HG03103 (cell line): ENCODE measurements at regions not wholly inside any gene's neighbourhood (a gene's known extent, or its start where the extent isn't known, plus 50 kb on each side); places are given as distances from the start of the nearest gene placed in this dataset.

Experiments
- ATAC-seq: cut with Tn5 transposase; IDR thresholded peaks from one replicate; pipeline ENCODE4 v1.9.1; 2021; ENCODE audit warnings: low read depth; ENCODE audit not compliant: unreplicated experiment

- no peak for ATAC-seq
These were observed 182.1 kb upstream of the NAV2 start for GRCh38 chr11:19530505-19530904.

- no peak for ATAC-seq
These were observed 186.5 kb upstream of the NAV2 start for GRCh38 chr11:19526119-19526518.

DNA sequence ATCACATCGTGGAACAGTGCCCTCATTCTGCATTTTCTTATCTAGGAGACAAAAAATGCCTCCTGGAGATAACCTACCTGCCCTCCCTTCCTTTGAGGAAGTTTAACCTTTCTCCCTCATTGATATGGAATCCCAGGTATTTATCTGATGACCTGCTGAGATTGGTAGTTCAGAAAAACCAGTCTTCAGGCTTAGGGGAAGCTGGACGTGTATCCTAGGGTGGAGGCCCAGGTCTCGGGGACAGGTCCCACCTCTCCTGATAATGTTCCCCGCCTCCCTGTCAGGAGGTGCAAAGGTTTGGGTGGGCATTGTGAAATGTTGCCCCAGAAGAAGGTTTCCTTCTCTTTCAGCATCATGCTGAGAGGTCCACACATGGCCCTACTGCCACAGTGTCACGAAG lies 186.9 kb upstream of the NAV2 start:
- ATAC-seq, result no peak

GRCh38 chr11:19525276-19525675 lies 187.4 kb upstream of the NAV2 start:
- peak; percentile 66 for ATAC-seq

GRCh38 chr11:19524171-19524671 lies 188.4 kb upstream of the NAV2 start:
- ATAC-seq, result no peak

- no peak for ATAC-seq
These were observed 192.0 kb upstream of the NAV2 start for GRCh38 chr11:19520681-19521080.

DNA sequence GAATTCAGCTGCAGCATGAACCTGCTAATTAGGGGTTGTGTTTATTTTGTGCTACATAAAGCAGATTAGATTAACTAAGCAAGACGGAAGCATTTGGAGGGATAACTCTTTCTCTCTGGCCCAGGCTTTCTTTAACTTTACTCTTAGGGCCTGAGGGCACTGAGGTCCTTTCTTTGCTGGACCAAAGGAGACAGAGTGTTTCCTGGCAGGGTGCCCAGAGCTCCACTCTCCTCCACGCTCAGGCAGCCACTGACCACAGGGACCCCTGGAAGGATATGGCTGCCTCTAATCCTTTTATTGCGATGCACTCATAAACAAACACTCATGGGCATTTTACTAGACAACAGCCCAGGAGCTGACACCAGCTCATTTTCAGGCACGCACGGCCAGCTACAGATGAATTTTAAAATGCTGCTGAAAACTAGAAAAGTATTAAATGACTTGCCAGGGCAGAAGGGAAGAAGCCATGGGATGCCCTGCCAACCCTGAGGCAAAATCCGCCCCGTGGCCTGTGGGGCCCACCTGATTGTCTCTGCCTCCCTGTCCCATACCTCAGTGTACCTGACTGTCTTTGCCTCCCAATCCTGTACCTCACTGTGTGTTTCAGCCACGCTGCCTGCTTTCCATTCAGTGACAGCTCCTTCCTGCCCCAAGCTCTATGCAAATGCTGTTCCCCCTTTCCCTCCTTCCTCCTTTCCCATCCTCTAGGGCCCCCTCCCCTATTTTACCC lies 192.6 kb upstream of the NAV2 start:
- ATAC-seq, result no peak

DNA sequence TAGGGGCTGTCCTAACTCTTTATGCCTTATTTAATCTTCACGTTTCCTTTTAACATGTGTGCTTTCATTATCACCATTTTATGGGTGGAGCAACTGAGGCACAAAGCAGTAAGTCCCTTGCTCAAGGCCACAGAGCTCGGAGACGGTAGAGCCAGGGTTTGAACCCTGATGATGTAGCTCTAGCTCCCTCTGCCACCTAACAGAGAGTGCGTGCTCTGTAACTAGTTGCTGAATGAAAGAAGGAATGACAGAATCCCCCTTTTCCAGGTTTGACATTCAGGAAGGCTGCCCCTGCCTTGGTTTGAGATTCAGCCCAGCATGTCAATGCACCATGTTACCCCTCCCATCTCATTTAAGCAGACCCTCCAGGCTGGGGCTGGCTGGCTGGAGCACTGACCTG lies 193.3 kb upstream of the NAV2 start:
- ATAC-seq, result no peak

- ATAC-seq, result no peak
These were observed 199.4 kb upstream of the NAV2 start for GRCh38 chr11:19513253-19513652.

DNA sequence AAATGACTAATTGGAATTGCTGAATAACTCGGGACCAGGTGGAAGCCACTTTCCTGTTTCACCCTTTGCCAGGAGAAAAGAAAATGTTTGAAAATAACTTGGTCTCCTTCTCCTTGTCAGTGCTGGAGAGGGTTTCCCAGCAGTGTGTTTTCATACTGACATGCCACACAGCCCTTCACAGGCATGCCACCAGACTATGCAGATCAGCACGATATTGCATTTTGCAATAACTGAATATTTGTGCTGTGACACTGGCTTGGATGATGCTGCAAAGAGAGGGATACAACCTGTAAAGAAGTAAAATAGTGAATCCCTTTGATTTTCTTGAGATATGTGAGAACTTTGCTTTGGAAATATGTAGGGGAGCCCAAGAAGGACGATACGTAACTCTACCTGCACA lies 200.0 kb upstream of the NAV2 start:
- ATAC-seq, result no peak

DNA sequence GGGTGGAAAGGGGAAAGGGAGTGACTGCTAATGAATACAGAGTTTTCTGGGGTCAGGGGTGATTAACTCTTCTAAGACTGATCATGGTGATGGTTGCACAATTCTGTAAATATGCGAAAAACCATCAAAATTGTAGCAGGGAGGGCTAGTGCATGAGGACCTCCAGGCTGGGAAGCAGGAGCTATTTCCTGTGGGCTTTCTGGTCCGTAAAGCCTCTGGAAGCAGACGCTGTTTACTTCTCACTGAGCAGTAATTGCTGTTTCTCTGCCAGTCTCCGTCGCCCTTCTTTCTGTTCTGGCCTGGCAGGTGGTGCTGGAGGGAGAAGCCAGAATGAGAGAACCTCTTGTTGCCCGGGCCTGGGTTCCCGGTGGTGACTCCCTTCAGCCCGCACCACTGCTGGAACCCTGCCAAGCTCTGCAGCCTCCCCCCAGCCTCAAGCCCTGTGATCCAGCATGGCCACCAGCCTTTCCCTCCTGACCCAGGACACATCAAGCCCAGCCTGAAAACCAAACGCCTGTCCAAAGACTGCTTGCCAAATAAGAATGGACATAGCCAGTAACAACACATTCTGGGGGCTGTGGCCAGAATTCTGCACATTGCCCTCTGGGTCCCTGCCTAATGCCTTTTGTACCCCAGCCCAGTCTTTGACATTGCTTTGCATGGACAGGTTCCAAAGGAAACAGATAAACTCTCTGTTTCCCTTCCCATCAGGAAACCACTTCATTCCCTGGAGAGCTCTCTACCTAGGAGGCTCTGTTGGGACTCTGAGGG lies 201.0 kb upstream of the NAV2 start:
- no peak for ATAC-seq

GRCh38 chr11:19511066-19511412 lies 201.6 kb upstream of the NAV2 start:
- ATAC-seq, result no peak

DNA sequence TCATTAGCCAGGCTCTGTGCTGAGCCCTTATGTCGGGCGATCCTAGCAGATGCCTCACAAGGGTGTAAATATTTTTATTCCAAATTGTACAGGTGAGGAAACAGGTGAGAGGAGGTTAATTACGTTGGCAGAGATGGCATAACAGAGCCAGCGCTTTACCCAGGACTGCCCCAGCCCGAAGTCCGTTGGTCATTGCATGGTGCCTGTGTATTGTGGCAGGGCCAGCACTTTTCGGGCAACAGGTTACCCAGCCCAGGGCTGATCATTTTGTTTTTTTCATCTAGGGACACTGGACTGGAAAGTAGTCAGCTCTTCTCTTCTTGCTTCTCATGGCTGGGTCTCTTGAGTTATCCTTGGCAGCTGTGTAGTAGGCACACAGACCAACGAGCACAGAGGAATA lies 202.2 kb upstream of the NAV2 start:
- no peak for ATAC-seq

GRCh38 chr11:19509215-19509614 lies 203.4 kb upstream of the NAV2 start:
- ATAC-seq, result no peak

DNA sequence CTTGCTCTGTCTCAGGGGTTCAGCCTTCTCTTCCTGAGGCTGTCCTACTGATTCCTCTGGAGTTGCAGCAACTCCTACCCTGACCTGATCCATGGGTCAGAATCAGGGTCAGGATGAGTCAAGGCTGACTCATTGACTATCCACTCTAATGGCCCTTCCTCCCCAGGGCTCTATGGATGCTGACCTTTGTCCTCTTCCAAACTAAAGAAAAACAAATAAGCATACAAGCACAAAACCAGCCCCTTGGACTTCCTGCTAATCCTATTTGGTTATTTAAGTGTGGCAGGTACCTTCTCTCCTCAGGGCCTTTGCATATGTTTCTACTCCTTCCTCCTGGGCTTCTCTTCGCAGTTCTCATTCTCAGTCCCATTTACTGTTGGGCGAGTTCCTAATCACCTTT lies 204.5 kb upstream of the NAV2 start:
- no peak for ATAC-seq

DNA sequence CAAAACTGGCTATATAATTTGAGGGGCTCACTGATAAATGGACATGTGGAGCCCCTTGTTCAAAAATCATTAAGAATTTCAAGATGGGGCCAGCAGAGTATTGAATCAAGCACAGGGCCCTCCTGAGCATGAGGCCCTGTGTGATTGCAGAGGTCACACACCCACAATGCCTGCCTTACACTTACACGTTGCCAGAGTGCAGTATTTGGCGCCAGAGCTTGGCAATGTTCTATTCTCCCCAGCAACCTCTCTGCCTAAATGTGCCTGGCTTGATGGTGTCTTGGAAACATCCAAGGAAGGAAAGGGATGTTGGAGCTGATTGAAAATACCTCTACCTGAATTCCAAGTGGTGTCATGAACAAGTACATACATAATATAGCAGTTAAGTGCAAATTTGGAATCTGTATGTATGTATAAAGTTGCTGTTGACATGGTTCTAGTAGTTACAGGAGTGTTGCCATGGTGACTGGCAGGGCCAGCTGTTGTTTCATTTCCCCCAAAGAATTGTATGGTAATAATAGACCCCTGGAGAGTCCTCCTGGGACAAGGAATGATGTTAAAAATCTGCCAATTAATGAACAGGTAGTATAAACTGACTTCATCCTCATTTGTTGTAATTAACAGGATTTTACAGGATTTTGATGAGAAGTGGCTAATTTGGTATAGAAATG lies 205.7 kb upstream of the NAV2 start:
- no peak for ATAC-seq

GRCh38 chr11:19502691-19503253 lies 209.9 kb upstream of the NAV2 start:
- ATAC-seq, result no peak

- ATAC-seq, result no peak
These were observed 211.0 kb upstream of the NAV2 start for GRCh38 chr11:19501631-19502030.

GRCh38 chr11:19499999-19500398 lies 212.6 kb upstream of the NAV2 start:
- no peak for ATAC-seq

DNA sequence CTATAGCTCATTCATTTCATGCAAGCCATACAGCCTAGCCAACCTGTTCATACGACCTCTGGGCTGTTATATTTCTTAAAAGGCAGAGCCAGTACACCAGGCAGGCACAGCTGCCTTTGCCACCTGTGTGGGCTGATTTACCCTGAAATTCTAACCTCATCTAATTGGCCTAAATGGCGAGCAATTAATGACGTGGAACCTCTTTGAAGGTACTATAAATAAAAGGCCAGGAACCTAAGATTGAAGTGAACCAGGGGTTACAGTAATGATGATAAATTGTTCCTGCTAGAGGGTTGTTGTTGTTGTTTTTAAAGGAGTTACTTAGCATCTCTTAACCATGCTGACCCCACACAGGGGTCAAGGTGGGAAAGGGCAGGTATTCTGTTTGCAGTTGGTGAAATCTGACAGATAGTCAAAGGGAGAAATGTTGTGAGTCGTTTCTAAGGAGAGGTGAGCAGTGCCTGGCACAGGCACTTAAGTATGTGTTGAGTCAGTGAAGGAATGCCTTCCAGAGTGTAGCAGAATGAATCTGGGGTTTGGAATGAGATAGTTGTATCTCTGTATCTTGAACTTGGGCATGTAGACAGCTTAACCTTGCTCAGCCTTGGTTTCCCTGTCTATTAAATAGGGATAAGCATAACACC lies 213.5 kb upstream of the NAV2 start:
- no peak for ATAC-seq
